NCI-H748 treated with DMSO at 0.1 percent for 48 hours (cell line): ENCODE measurements at regions not wholly inside any gene's neighbourhood (a gene's known extent, or its start where the extent isn't known, plus 50 kb on each side); places are given as distances from the start of the nearest gene placed in this dataset.

Source experiments
- DNase-seq: peaks from one replicate; lab custom pipeline; 2025; lab: John Stamatoyannopoulos, UW

DNA sequence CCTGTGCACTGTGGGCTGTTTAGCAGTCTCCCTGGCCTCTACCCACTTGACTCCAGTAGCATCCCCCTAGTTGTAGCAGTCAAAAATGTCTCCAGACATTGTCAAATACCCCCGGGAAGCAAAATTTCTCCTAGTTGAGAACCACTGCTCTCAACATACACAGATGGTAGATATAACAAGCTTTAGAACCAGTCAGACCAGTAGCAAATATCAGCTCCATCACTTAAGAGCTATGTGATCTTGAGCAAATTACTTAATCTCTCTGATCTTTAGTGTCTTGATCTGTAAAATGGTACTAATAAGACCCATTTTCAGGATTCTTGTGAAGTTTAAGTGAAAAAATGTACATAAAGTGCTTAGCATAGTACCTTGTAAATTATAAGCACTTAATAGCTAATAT lies 96.2 kb downstream of the DUSP6 start:
- DNase-seq, result no peak

DNA sequence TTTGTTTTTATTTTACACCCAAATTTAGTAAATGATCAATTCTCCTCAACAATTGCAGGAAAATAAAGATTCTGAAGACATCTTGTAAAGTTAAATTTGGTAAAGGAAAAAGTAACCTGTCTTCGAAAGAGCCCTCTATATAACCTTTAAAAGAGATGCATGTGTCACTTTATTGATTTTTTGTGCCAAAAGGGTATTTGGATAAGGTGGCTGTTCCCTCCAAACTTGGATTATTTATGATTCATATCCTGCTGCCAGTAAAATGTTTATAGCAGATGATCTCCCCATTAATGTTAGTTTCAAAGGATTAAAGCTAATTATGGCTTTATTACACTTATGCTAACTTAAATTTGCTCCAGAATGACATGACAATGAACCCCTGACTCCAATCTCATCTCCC lies 98.8 kb downstream of the DUSP6 start:
- no peak for DNase-seq

DNA sequence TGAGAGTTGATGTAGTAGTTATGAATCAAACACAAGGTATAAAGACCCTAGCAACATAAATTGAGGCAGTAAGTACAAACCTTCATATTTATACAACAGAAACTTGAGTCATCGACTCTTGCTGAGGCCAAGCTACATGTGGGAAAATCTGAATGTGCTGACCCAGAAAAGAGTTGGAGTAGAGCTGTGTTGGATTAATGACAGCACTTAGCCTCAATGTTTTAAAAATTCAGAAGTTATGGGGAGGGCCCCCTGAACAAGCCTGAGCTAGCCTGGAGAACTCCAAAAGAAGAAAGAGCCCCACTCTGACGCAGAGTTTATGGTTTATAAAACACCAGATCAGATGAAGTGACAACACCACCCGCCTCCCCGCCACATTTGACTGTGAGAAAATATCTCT lies 100.0 kb downstream of the DUSP6 start:
- DNase-seq, result no peak

DNA sequence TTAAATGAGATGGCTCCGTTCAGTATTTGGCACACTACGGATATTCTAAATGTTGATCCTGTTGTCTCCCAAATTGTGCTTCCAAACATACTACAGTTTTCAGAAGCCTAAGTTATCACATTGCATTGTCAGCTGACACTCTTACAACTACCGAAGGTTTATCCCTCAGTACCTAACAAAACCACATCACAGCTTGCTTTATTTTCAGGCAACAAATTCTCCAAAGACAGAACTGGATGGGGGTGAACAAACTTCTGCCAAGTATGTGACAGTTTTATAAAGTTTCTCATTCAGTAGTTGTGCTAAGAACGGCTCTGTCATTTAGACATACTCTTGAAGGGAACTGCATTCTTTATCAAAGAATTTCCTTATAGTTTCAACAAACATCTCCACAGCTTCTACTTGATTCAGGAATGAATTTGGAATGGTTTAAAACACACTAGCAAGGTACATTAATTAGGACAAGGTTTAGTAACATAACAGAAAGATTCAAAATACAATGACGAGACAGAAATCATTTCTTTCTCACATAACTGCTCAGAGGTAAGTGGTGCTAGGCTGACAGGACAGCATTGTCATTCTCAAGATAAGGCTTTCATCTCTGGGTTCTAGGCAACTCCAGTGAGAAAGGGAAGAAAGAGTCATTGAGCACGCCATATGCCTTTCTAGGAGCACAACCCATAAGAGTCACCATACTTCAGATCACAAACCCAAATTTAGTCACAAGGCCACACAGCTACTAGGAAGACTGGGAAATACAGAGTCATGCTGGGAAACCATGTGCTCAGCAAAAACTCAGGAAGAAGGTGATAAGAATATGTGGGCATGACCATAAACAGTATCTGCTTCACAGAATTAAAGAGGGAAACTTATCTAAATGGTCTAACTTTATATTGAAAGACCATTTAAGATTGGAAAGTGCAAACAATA lies 100.7 kb downstream of the DUSP6 start:
- DNase-seq, result no peak

DNA sequence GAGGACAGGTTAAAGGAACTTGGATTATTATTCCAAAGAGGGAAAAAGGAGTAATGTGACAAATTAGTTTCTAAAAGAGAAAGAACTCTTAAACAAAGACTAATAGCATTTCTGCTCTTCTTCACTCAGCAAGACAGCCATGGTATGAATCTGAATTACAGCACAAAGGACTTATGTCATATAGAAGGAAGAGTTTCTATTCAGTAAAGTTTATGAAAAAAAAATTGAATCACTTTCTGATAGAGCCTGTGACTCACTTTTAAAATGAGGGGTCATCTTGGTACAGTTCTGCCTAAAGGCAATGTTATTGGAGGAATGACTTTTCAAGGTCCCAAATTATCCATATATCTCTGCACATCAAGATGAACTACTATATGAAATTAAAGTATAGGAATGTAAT lies 101.7 kb downstream of the DUSP6 start:
- no peak for DNase-seq

DNA sequence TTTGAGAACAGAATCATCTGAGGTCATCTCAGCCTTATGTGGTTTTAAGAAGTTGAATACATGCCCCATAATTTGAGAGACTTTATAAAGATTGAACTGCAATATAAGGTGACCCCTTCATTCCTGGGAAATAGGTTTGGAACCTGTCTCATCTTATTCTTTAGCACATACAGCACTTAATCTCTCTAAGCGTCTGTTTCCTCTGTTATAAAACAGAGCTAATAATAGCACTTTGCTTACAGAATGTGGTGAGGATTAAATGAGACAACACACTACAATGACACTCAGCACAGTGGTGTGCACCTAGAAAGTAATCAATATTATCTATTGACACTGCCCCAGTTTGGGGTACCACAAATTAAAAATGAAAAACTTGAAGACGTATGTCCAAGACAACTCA lies 102.1 kb downstream of the DUSP6 start:
- DNase-seq, result no peak

DNA sequence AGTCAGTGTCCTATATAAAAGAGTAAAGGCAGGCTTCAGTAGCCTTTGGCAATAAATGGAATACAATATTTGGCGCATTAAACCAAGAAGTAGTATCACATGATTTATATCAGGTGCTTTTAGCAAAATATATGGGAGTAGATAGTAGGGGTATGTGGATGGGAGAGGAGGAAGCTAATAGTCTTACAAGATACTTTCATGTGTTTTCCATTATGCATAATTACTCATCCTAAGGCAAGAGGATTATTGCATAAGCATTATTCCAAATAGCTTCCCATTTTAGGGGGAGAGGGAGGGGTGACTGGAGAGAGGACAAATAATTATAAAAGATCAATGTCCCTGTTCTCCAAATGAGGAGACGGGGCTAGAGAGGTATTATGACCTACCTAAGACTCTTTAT lies 104.3 kb downstream of the DUSP6 start:
- no peak for DNase-seq

DNA sequence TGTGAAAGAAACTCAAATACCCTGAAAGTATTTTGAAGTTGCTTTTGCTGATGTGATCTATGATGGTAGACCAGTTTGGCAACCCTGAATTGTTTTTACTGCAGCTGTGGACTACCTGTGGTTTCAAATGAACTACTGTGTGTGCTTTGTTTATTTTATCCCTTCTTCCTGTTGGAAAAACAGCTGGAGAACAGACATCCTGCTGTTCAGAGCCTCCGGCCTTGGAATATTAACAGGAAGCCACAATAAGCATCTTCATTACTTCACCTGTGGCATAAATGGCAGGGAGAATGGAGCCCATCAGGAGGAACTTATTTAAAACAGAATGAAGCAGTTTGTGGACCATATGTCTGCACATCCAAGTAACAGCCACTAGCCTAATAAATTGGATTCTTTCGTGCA lies 104.8 kb downstream of the DUSP6 start:
- peak; percentile 83 for DNase-seq

DNA sequence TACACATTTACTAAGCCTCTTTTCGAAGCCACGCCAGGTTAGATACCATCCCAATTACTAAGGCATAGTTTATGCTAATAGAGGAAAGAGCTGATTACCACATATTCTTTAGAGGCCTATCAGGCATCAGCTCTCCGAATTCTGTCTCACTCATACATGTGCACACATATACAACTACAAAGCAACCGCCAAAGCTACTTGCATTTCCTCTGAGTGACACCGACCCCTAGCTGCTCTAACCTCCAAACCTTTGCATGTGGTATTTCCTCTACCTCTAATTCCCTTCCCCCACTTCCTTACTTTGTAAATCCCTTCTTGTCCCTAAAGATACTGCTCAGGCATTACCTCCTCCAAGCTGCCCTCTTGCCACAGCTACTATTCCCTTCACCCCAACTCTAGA lies 107.2 kb downstream of the DUSP6 start:
- no peak for DNase-seq

DNA sequence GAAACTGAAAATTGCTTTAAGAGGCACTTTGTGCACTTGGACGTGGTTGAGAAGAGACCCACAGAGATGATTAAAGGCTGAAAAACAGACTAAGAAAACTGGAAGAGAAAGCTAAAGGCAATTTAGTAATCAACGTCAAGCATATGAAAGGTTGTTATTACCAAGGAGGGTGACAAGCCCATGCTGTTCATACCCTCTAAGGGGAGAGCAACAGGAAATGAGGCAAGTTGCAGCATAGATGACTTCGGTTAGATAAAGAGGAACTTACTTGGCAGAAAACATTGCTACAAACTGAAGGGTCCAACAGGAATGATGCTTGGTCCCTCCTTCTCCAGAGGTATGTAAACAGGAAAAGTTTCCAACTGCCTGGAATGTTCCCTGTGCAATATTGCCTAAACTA lies 107.8 kb downstream of the DUSP6 start:
- DNase-seq, result no peak

DNA sequence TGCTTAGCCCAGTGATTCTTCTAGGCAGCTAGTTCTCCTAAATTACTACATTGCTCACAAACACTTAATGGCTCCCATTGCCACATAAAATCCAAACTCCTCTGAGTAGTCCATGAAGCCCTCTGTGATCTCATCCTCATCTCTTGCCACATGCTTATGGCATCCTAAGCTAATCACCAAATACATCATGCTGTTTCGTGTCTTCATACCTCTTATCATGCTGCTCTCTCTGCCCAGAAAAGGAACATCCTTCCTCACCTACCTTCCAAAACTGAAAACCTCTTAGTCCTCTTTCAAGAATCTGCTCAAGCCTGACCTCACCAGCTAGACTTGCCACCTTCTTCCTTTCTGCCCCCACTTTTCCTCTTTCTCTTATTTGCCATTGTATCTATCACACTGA lies 108.5 kb downstream of the DUSP6 start:
- no peak for DNase-seq

DNA sequence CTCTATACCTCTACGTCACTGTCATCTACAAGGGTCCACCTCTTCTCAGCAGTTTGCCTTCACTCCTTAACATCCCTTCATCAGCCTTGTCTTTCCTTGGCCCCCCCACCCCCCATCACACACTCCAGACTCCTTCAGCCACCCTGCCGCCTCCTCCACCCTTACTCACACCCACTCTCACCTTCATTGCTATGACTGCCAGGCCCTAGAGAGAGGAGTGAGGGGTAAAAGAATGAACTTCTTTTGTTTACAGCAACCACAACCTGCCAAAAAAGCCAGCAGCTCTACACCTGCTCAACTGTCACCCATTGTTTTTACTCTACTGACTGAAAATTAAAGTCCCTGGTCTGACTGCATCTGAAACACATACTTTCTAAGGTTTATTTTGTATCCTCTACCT lies 112.8 kb downstream of the DUSP6 start:
- no peak for DNase-seq

DNA sequence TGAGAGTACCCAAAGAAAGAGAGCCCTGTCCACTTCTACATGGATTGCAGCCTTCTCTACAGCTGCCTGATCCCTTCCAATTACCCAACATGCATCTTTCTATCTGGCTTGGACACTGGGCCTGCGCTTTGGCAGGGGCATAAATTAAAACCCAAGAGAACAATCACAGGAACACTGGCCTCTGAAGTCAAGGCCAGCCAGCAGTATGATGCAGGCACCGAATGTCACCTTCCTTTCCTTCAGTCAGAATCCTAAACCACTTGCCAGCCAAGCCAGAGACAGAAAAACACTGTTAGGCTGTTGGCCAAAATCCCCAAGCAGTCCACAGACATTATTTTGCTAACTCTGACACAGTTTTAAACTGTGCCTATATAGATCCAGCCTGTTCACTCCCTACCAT lies 113.7 kb downstream of the DUSP6 start:
- no peak for DNase-seq

DNA sequence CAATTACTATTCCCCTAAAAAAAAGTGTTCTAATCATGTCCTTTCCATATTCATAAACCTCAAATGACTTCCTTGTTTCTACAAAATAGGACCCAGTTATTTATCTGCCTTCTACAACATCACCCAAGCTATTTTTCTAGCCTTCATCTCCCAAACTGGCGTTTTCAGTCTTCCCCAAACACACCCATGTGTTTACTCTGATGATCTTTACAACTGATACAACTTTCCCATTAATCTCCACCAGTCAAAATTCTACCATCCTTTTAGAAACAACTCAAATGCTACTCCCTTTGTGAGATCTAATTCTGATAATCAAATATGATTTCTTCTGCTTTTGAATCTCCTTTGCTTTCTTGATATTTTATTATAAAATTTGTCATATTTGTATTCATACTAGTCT lies 114.5 kb downstream of the DUSP6 start:
- DNase-seq, result no peak

DNA sequence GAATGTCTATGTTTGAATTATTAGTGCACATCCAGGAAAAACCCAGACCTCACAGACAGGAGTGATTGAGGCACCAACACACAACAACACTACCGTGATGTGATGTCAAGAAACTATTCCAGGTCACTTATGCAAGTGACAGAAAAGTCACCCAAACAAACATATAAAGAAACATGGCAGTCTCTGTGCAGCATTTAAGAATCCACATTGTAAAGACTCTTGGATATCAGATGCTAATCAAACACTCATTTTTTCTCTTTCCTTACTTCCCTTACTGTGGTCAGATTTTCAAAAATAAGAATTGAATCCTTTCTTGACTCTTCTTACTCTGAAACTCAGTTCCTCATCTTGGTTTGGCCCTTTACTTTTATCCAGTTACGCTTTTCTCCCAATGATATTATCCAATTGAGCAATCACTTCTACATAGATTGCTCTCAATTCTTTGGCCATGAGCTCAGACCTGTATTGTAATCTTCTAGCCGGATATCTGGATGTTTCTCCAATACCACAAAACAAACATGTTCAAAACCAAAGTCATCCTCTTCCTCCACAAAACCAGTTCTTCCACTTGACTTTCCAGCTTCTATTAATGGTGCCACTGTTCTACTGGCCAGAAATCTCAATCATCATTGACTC lies 115.4 kb downstream of the DUSP6 start:
- DNase-seq, result no peak

DNA sequence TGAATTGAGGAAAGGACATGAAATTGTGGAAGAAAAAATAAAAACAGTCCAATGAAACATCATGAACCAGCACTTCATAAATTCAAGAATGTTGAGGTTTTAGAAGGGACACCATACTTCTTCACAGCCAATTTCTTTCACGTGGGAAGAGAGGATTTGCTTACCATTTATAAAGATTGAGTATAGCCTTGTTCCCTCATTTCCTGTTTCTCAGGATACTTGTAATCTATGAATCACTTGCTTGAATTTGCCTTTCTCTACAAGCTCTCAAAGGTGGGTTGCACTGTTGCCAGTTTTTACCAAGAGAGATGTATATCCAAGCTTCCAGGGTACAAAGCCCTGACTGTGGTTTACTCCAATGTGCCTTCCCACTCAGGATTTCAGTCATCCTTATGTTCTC lies 116.1 kb downstream of the DUSP6 start:
- DNase-seq, result no peak

DNA sequence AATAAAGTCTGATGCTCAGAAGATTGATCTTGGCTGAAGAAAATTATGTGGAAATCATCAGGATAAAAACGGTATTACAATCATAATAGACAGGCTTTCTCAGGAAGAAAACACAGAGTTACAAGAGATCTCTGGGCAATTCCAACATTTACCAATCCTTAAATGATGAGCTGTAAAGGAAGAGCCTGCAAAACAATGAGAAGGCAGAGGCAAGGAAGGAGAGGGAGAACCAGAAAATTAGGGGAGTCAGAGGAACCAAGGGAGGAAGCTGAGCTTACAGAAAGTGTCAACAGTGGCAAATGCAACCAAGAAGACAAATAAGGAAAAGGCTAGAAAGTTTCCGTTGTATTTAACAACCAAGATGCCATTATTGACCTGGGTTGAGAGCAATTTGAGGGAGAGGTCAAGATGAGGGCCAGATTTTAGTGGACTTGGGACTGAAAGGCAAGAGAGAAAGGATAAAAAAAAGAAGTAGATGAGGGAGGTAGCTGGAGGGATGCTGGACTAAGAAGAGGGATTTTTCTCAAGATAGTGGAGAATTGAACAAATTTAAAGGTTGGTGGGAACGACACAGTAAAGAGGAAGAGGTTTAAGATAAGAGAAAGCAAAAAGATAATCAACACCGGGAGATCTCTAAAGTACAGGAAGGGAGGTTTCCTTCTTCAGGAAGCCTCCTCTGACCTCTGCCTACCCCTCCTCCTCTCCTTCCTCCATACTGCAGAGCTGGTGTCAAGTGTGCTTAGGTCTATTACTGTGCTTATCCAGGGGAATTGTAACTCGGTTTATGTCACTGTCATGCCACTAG lies 116.9 kb downstream of the DUSP6 start:
- no peak for DNase-seq

DNA sequence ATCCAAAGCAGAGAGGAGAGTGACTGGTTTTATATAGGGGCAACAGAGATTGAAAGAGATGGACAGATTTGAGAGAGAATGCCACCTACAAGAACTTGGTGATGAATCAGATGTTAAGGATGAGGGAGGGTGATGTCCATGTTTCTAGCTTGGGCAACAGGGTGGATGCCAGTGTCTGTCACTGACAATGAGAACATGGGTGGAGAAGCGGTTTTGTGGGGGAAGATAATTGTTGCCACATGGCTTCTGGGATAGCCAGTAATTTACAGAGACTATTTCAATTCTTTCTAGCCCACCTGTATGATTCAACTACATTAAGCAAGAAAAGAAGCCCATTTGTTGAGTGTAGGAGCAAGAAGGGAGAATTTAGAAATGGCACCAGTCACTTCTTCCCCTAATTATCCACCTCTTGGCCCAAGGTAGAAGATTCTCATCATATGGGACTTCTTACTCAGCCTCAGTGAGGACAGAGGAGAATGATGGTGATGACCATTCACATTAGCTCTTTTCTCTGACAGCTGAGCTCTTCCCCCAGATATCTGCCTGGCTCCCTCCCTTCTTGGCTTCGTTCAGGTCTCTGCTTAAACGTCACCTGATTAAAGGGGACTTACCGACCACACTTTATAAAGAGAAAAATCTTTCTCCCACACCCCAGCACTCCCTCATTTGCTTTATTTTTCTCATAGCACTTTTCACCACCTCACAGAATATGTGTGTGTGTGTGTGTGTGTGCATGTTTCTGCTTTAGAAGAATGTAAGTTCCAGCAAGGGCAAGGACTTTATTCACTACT lies 117.8 kb downstream of the DUSP6 start:
- DNase-seq, result no peak

DNA sequence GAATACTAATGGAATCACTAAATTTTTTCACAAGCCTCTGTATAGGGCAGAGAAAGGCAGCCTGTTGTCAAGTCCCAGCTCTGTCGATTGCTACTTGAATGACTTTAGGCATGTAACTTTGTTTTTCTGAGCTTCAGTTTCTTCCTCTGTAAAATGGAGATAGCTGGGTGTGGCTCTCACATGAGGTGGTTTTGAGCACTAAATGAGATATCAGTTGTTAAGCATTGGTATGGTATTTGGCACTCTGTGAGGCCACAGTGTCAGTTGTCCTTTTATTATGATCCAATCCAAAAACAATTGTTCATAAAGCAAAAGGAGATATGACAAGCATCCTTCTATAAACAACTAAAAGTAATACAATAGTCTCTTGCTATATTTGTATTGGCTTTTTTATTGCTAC lies 120.6 kb downstream of the DUSP6 start:
- DNase-seq, result no peak

DNA sequence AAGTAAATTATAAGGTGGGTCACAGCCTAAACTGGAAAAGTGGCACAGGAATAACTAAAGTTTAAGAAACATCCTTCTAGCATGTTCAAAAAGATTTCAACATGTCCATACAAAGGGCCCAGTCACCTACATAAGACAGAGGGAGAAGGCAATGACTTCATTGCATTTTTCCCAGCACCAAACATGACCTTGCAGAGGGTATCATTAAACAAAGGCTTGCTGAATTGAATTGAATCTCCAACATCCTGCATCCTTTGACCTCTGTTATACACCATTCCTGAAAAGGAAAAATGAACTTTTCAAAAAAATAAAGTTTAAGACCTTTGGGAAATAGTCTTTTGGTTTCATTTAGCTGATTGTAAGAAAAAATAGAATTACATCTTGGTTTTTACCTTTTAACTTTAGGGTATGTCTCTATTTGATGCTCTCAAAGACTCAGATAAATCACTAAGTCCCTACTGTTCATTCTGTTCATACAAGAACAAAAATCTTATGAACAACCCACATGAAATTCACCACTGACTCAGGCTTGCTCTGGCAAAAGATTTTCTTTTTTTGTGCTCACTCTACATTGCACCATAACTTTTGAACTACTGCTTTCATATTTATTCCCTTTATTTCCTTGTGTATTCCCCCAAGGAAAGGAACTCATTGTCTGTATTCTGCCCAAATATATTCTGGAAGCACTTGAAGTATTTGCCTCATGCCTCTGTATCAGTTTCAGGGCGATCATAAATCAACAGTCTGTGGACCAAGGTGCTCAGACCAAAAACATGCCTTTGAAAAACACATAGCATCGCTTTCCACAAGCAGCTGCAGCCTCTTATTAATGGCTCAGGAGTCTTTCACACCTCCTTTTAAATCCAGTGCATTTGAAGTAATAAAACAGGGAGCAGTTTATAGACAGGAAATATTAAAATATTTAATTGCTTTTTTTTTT lies 121.7 kb downstream of the DUSP6 start:
- DNase-seq, result no peak

DNA sequence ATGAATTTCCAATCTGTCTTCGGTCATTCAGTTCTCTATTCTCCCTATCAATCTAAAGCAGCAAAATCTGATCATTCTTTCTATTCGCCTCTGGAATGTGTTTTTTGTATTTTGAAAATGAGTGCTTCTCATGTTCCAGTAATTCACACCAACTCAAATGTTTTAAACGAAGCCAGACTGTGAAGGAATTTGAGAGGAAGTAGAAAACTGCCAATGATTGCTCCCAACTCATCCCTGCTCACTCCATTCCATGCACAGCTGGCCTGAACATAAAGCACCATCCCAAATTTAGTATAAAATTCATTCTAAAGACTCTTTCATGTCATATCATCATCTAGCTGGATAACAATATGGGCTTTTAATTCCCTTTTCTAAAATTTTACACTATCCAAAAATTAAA lies 123.8 kb downstream of the DUSP6 start:
- DNase-seq, result no peak
